Mesendoderm (in vitro differentiated cells): ENCODE measurements at regions not wholly inside any gene's neighbourhood (a gene's known extent, or its start where the extent isn't known, plus 50 kb on each side); places are given as distances from the start of the nearest gene placed in this dataset.

Experiments used
- DNase-seq: peaks from one replicate; pipeline ENCODE4 v3.0.0; 2013
- H2AK5ac ChIP-seq: 2 replicates; pipeline ENCODE4 v1.6.1; 2013; ENCODE audit warnings: low read length, inconsistent platforms
- H2BK120ac ChIP-seq: 2 replicates; pipeline ENCODE4 v1.6.1; 2013; ENCODE audit warnings: low read depth, mild to moderate bottlenecking, low read length, moderate library complexity, mixed read lengths
- H2BK15ac ChIP-seq: replicated peaks from 2 replicates; pipeline ENCODE4 v1.6.1; 2013; ENCODE audit warnings: low read depth, mild to moderate bottlenecking, moderate library complexity
- H2BK5ac ChIP-seq: 2 replicates; pipeline ENCODE4 v1.6.1; 2013; ENCODE audit warnings: low read length, inconsistent platforms
- H3K18ac ChIP-seq: 2 replicates; pipeline ENCODE4 v1.6.1; 2013; ENCODE audit warnings: mild to moderate bottlenecking, low read length, mixed read lengths
- H3K23ac ChIP-seq: one replicate; pipeline ENCODE4 v1.6.1; 2013; ENCODE audit warnings: low read length
- H3K27ac ChIP-seq: 2 replicates; pipeline ENCODE4 v1.5.1; 2013; ENCODE audit warnings: low read depth, mild to moderate bottlenecking, inconsistent platforms, low read length, moderate library complexity
- H3K27me3 ChIP-seq: 2 replicates; pipeline ENCODE4 v1.6.1; 2013; ENCODE audit warnings: low read length, control low read depth, mild to moderate bottlenecking, inconsistent platforms; ENCODE audit not compliant: insufficient read depth, poor library complexity
- H3K36me3 ChIP-seq: 2 replicates; pipeline ENCODE4 v1.6.1; 2013; ENCODE audit warnings: low read length, inconsistent platforms; ENCODE audit not compliant: control insufficient read depth, insufficient read depth
- H3K4ac ChIP-seq: one replicate; pipeline ENCODE4 v1.6.1; 2013; ENCODE audit warnings: low read depth, mild to moderate bottlenecking, low read length, moderate library complexity
- H3K4me1 ChIP-seq: 2 replicates; pipeline ENCODE4 v1.6.1; 2013; ENCODE audit warnings: low read depth, low read length, inconsistent platforms; ENCODE audit not compliant: control insufficient read depth
- H3K4me2 ChIP-seq: 2 replicates; pipeline ENCODE4 v1.6.1; 2013; ENCODE audit warnings: low read length
- H3K4me3 ChIP-seq: 2 replicates; pipeline ENCODE4 v1.5.1; 2013; ENCODE audit warnings: mild to moderate bottlenecking, low read length
- H3K56ac ChIP-seq: one replicate; pipeline ENCODE4 v1.6.1; 2013; ENCODE audit warnings: low read length
- H3K79me1 ChIP-seq: 2 replicates; pipeline ENCODE4 v1.6.1; 2013; ENCODE audit warnings: low read length, inconsistent platforms
- H3K79me2 ChIP-seq: 2 replicates; pipeline ENCODE4 v1.6.1; 2013; ENCODE audit warnings: mild to moderate bottlenecking, low read length; ENCODE audit not compliant: control insufficient read depth, insufficient read depth
- H3K9ac ChIP-seq: 2 replicates; pipeline ENCODE4 v1.6.1; 2013; ENCODE audit warnings: low read length, inconsistent platforms
- H4K5ac ChIP-seq: one replicate; pipeline ENCODE4 v1.6.1; 2013; ENCODE audit warnings: low read length
- H4K8ac ChIP-seq: one replicate; pipeline ENCODE4 v1.6.1; 2013; ENCODE audit warnings: low read depth, mild to moderate bottlenecking, control low read depth, low read length, moderate library complexity
- WGBS: extraction: QIAGEN DNeasy Blood & Tissue Kit; methylation state at CpG from one replicate; pipeline ENCODE4 v1.1.7; 2013; ENCODE audit warnings: low lambda C conversion rate, missing lambda C conversion rate; ENCODE audit not compliant: insufficient coverage; ENCODE audit errors: extremely low coverage; 5-methylcytosine and 5-hydroxymethylcytosine counted together

- H3K27me3 ChIP-seq: no peaks in the 10 kb centered on the region
- 100% methylated on average over 1 of the region's 2 CpGs for WGBS
- no peak overlapping the region for H2BK120ac ChIP-seq
These were observed 1307.3 kb upstream of the ZEB2 start for GRCh38 chr2:145827235-145827634.

DNA sequence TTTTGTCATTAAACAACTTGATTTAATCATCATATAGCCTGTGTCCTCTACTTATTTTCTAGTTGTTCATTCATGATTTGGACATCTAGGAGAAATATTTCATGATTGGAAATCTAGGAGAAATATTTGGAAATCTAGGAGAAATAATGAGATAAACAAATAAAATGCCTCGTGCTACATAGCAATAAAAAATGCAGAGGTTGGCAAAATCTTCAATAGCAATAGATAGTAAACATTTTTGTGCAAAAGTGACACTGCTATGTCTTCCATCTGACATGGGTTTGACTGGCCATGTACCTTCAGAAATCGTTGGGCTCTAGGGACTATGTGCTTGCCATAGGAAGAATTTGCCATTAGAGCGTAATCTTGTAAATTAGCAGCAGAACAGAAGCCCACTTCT, 1304.5 kb upstream of the ZEB2 start:
- Histone ChIP-seq H2BK15ac (no peak overlapping the region), H3K27ac (no peak overlapping the region), H3K4me3 (no peak overlapping the region), H2BK120ac (no peak overlapping the region), H4K5ac (no peak overlapping the region), H3K4me1 (no peaks in the 10 kb centered on the region), H3K36me3 (no peaks in the 10 kb centered on the region), H3K18ac (no peak overlapping the region), H2AK5ac (no peak overlapping the region), H3K27me3 (no peaks in the 10 kb centered on the region), H3K56ac (no peak overlapping the region), H3K9ac (no peak overlapping the region), H3K4me2 (no peak overlapping the region), H3K4ac (no peak overlapping the region), H2BK5ac (no peak overlapping the region), H3K79me2 (no peaks in the 10 kb centered on the region), H4K8ac (no peak overlapping the region), H3K79me1 (no peaks in the 10 kb centered on the region), H3K23ac (no peak overlapping the region)
- no CpG with 5 or more reads among the region's 3 CpGs for WGBS
- no peak for DNase-seq

More at GRCh38 chr2:145827235-145827634, 1307.3 kb upstream of the ZEB2 start:
- Histone ChIP-seq H3K4me1 (no peaks in the 10 kb centered on the region), H4K8ac (no peak overlapping the region), H3K79me2 (no peaks in the 10 kb centered on the region), H3K56ac (no peak overlapping the region), H3K27ac (no peak overlapping the region), H3K4me2 (no peak overlapping the region), H3K4me3 (no peak overlapping the region), H3K18ac (no peak overlapping the region), H3K23ac (no peak overlapping the region), H3K4ac (no peak overlapping the region), H3K36me3 (no peaks in the 10 kb centered on the region), H4K5ac (no peak overlapping the region), H3K79me1 (no peaks in the 10 kb centered on the region), H2BK15ac (no peak overlapping the region), H3K9ac (no peak overlapping the region), H2AK5ac (no peak overlapping the region), H2BK5ac (no peak overlapping the region)
- DNase-seq: no peak

GRCh38 chr2:145822892-145823534, 1303.1 kb upstream of the ZEB2 start:
- H3K4me1 ChIP-seq: no peaks in the 10 kb centered on the region

DNA sequence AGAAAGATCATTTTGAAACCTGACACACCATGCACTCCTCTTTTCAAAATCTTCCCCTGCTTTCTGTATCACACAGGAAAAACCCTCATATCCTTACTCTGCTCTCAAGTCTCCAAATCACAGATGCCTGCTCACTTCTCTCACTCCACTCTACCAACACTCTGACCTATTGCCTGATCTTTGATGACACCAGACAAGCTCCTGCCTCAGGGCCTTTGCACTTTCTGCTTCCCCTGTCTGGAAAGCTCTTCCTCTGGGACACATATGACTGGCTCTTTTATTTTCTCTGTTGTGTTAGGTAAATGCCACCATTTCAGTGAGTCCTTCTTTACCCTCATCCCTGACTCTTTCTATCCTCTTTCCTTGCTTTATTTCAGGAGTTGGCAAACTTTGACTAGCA, 1300.7 kb upstream of the ZEB2 start:
- H3K56ac ChIP-seq: no peak overlapping the region
- no peak overlapping the region for H3K27ac ChIP-seq
- no peak overlapping the region for H3K23ac ChIP-seq
- no peak overlapping the region for H2BK120ac ChIP-seq
- H3K4me3 ChIP-seq: no peak overlapping the region
- no peaks in the 10 kb centered on the region for H3K79me2 ChIP-seq
- no peaks in the 10 kb centered on the region for H3K36me3 ChIP-seq
- H3K79me1 ChIP-seq: no peaks in the 10 kb centered on the region
- H3K27me3 ChIP-seq: no peaks in the 10 kb centered on the region
- H3K4ac ChIP-seq: no peak overlapping the region
- H3K4me2 ChIP-seq: no peak overlapping the region
- no peaks in the 10 kb centered on the region for H3K4me1 ChIP-seq
- H2AK5ac ChIP-seq: no peak overlapping the region
- no peak overlapping the region for H2BK5ac ChIP-seq
- H3K9ac ChIP-seq: no peak overlapping the region
- DNase-seq: no peak
- H4K8ac ChIP-seq: no peak overlapping the region
- no peak overlapping the region for H3K18ac ChIP-seq
- H2BK15ac ChIP-seq: no peak overlapping the region
- no peak overlapping the region for H4K5ac ChIP-seq

More at GRCh38 chr2:145822892-145823534, 1303.1 kb upstream of the ZEB2 start:
- Histone ChIP-seq H4K8ac (no peak overlapping the region), H2BK120ac (no peak overlapping the region), H3K18ac (no peak overlapping the region), H3K56ac (no peak overlapping the region), H3K4me2 (no peak overlapping the region), H3K36me3 (no peaks in the 10 kb centered on the region), H3K27ac (no peak overlapping the region), H3K79me2 (no peaks in the 10 kb centered on the region), H3K79me1 (no peaks in the 10 kb centered on the region), H2BK5ac (no peak overlapping the region), H3K9ac (no peak overlapping the region), H3K4me3 (no peak overlapping the region), H4K5ac (no peak overlapping the region), H3K4ac (no peak overlapping the region), H2BK15ac (no peak overlapping the region), H3K23ac (no peak overlapping the region), H3K27me3 (no peaks in the 10 kb centered on the region), H2AK5ac (no peak overlapping the region)
- no CpG with 5 or more reads among the region's 2 CpGs for WGBS
- no peak for DNase-seq

GRCh38 chr2:145818890-145819504, 1299.1 kb upstream of the ZEB2 start:
- H3K9ac ChIP-seq: no peak overlapping the region
- no peak overlapping the region for H3K4me2 ChIP-seq
- H2BK120ac ChIP-seq: no peak overlapping the region
- no peak overlapping the region for H4K8ac ChIP-seq
- H3K18ac ChIP-seq: no peak overlapping the region
- no peak overlapping the region for H2BK15ac ChIP-seq
- H3K27me3 ChIP-seq: no peaks in the 10 kb centered on the region
- H2BK5ac ChIP-seq: no peak overlapping the region
- no peaks in the 10 kb centered on the region for H3K79me2 ChIP-seq
- H4K5ac ChIP-seq: no peak overlapping the region
- no peaks in the 10 kb centered on the region for H3K79me1 ChIP-seq
- no peak overlapping the region for H3K4me3 ChIP-seq
- H3K27ac ChIP-seq: no peak overlapping the region
- no peak overlapping the region for H3K23ac ChIP-seq
- no peak overlapping the region for H2AK5ac ChIP-seq
- DNase-seq: no peak
- H3K4ac ChIP-seq: no peak overlapping the region
- no peak overlapping the region for H3K56ac ChIP-seq
- no peaks in the 10 kb centered on the region for H3K36me3 ChIP-seq
- H3K4me1 ChIP-seq: no peaks in the 10 kb centered on the region

- Histone ChIP-seq H3K18ac (no peak overlapping the region), H3K4me1 (no peaks in the 10 kb centered on the region), H2BK120ac (no peak overlapping the region), H3K4me2 (no peak overlapping the region), H4K8ac (no peak overlapping the region), H2BK5ac (no peak overlapping the region), H3K9ac (no peak overlapping the region), H3K27me3 (no peaks in the 10 kb centered on the region), H3K56ac (no peak overlapping the region), H3K27ac (no peak overlapping the region), H3K23ac (no peak overlapping the region), H3K4ac (no peak overlapping the region), H3K4me3 (no peak overlapping the region), H3K79me1 (no peaks in the 10 kb centered on the region), H2BK15ac (no peak overlapping the region), H4K5ac (no peak overlapping the region), H3K36me3 (no peaks in the 10 kb centered on the region), H3K79me2 (no peaks in the 10 kb centered on the region), H2AK5ac (no peak overlapping the region)
- no CpG with 5 or more reads among the region's 1 CpG for WGBS
- no peak for DNase-seq
These were observed 1296.0 kb upstream of the ZEB2 start for GRCh38 chr2:145815933-145816332.
